ENCODE measurements at regions not wholly inside any gene's neighbourhood (a gene's known extent, or its start where the extent isn't known, plus 50 kb on each side); places are given as distances from the start of the nearest gene placed in this dataset.
"Not testable (repeated sequence)": the region's sequence is repeated elsewhere in the genome, so short reads cannot be mapped to it uniquely, and the experiment has no call there.

GRCh38 chr3:20558161-20558560, 372.2 kb upstream of the SGO1 start:
- no peak for TF ChIP-seq CTCF (IDR thresholded peaks at IDR 0.05; ENCODE audit: partially characterized antibody, unreplicated experiment)
- H3K36me3 Mint-ChIP-seq (ENCODE audit: unreplicated experiment): no peaks in the 10 kb centered on the region
- no peaks in the 10 kb centered on the region for H3K9me3 Mint-ChIP-seq (ENCODE audit: unreplicated experiment)
- peaks cover 22% of the 10 kb centered on the region for H3K4me1 Mint-ChIP-seq (ENCODE audit: low read depth, unreplicated experiment)
- no peak overlapping the region for H3K4me3 Mint-ChIP-seq (ENCODE audit: unreplicated experiment)
- H3K27me3 Mint-ChIP-seq (ENCODE audit: unreplicated experiment): peaks cover 1% of the 10 kb centered on the region
- H3K27ac Mint-ChIP-seq (ENCODE audit: unreplicated experiment): no peak overlapping the region
- no peak for DNase-seq

- peaks cover 8% of the 10 kb centered on the region for H3K4me1 Mint-ChIP-seq (ENCODE audit: low read depth, unreplicated experiment)
- no peak overlapping the region for H3K27ac Mint-ChIP-seq (ENCODE audit: unreplicated experiment)
- no peaks in the 10 kb centered on the region for H3K27me3 Mint-ChIP-seq (ENCODE audit: unreplicated experiment)
- H3K9me3 Mint-ChIP-seq (ENCODE audit: unreplicated experiment): no peaks in the 10 kb centered on the region
- H3K36me3 Mint-ChIP-seq (ENCODE audit: unreplicated experiment): peaks cover 4% of the 10 kb centered on the region
- no peak overlapping the region for H3K4me3 Mint-ChIP-seq (ENCODE audit: unreplicated experiment)
- DNase-seq: no peak
- no peak for TF ChIP-seq CTCF (IDR thresholded peaks at IDR 0.05; ENCODE audit: partially characterized antibody, unreplicated experiment)
Measured at GRCh38 chr3:20556661-20557060, 370.7 kb upstream of the SGO1 start.

- no peak overlapping the region for H3K4me3 Mint-ChIP-seq (ENCODE audit: unreplicated experiment)
- H3K27ac Mint-ChIP-seq (ENCODE audit: unreplicated experiment): no peak overlapping the region
- H3K27me3 Mint-ChIP-seq (ENCODE audit: unreplicated experiment): no peaks in the 10 kb centered on the region
- peaks cover 9% of the 10 kb centered on the region for H3K36me3 Mint-ChIP-seq (ENCODE audit: unreplicated experiment)
- no peaks in the 10 kb centered on the region for H3K4me1 Mint-ChIP-seq (ENCODE audit: low read depth, unreplicated experiment)
- peaks cover 4% of the 10 kb centered on the region for H3K9me3 Mint-ChIP-seq (ENCODE audit: unreplicated experiment)
- DNase-seq: no peak
- TF ChIP-seq CTCF (IDR thresholded peaks at IDR 0.05; ENCODE audit: partially characterized antibody, unreplicated experiment): no peak
Measured at GRCh38 chr3:20552605-20553275, 366.7 kb upstream of the SGO1 start.

GRCh38 chr3:20547361-20548269, 361.6 kb upstream of the SGO1 start:
- H3K27ac Mint-ChIP-seq (ENCODE audit: unreplicated experiment): peak overlapping the region; percentile 55
- H3K27me3 Mint-ChIP-seq (ENCODE audit: unreplicated experiment); H3K4me3 Mint-ChIP-seq (ENCODE audit: unreplicated experiment); H3K9me3 Mint-ChIP-seq (ENCODE audit: unreplicated experiment); H3K4me1 Mint-ChIP-seq (ENCODE audit: low read depth, unreplicated experiment); H3K36me3 Mint-ChIP-seq (ENCODE audit: unreplicated experiment); DNase-seq: not testable (repeated sequence)

GRCh38 chr3:20546636-20547035, 360.6 kb upstream of the SGO1 start:
- no peak overlapping the region for H3K27ac Mint-ChIP-seq (ENCODE audit: unreplicated experiment)
- peaks cover 5% of the 10 kb centered on the region for H3K36me3 Mint-ChIP-seq (ENCODE audit: unreplicated experiment)
- no peak for TF ChIP-seq CTCF (IDR thresholded peaks at IDR 0.05; ENCODE audit: partially characterized antibody, unreplicated experiment)
- peaks cover 1% of the 10 kb centered on the region for H3K27me3 Mint-ChIP-seq (ENCODE audit: unreplicated experiment)
- H3K4me3 Mint-ChIP-seq (ENCODE audit: unreplicated experiment): no peak overlapping the region
- peaks cover 8% of the 10 kb centered on the region for H3K9me3 Mint-ChIP-seq (ENCODE audit: unreplicated experiment)
- DNase-seq: no peak
- no peaks in the 10 kb centered on the region for H3K4me1 Mint-ChIP-seq (ENCODE audit: low read depth, unreplicated experiment)

All from glutamatergic neuron (in vitro differentiated cells).